ENCODE measurements at regions not wholly inside any gene's neighbourhood (a gene's known extent, or its start where the extent isn't known, plus 50 kb on each side); places are given as distances from the start of the nearest gene placed in this dataset.

- Mint-ChIP-seq H3K4me3 (no peak overlapping the region), H3K9me3 (ENCODE audit: insufficient read depth) (no peaks in the 10 kb centered on the region), H3K27me3 (peaks cover 41% of the 10 kb centered on the region), H3K4me1 (no peaks in the 10 kb centered on the region), H3K27ac (no peak overlapping the region)
- ATAC-seq (ENCODE audit: low read depth) (no peak), DNase-seq (no peak)
- no peaks in the 10 kb centered on the region for H3K79me2 ChIP-seq (ENCODE audit: control insufficient read depth, insufficient read depth, low read length)
- 59% methylated on average over 14 of the region's 17 CpGs for WGBS (ENCODE audit: insufficient coverage)
- intact Hi-C loops (cut with micrococcal nuclease), result no loop called here
- H3K27ac ChIP-seq (ENCODE audit: low read length in 2 of 2), result no peak overlapping the region
- POLR2A ChIA-PET, result no interaction called here
- CTCF ChIA-PET, result no interaction called here
- no peak overlapping the region for H3K4me2 ChIP-seq (replicated peaks; ENCODE audit: low read depth, low read length, poor library complexity, severe bottlenecking)
- no peak overlapping the region for H3K4me3 ChIP-seq (ENCODE audit: control extremely low read depth in 1 of 5, extremely low read depth in 1 of 5, insufficient read depth in 1 of 5, low read depth in 2 of 5, low read length in 4 of 5)
- H2AFZ ChIP-seq (ENCODE audit: insufficient read depth, low read depth, low read length, poor library complexity, severe bottlenecking), result no peak overlapping the region
- H3K36me3 ChIP-seq (replicated peaks in 1 of 2; ENCODE audit: control extremely low read depth in 1 of 2, control insufficient read depth in 1 of 2, extremely low read depth in 1 of 2, insufficient read depth in 2 of 2, low read length in 1 of 2), result no peaks in the 10 kb centered on the region
- no peaks in the 10 kb centered on the region for H4K20me1 ChIP-seq (ENCODE audit: control insufficient read depth, insufficient read depth, low read length, poor library complexity, severe bottlenecking)
- no peaks in the 10 kb centered on the region for H3K4me1 ChIP-seq (ENCODE audit: control insufficient read depth in 2 of 2, insufficient read depth in 2 of 2, low read length in 2 of 2)
- TF ChIP-seq CTCF (IDR thresholded peaks at IDR 0.05) (no peak), EZH2 (IDR thresholded peaks at IDR 0.05; ENCODE audit: borderline replicate concordance, insufficient read depth, low read depth, low read length, poor library complexity, severe bottlenecking) (no peak)
- peaks cover 0 to 3% (median 0%) of the 10 kb centered on the region in 4 experiments for H3K27me3 ChIP-seq (replicated peaks in 1 of 4; ENCODE audit: control extremely low read depth in 1 of 4, control insufficient read depth in 3 of 4, insufficient read depth in 4 of 4, low read length in 3 of 4)
- no peak overlapping the region for H3K9ac ChIP-seq (ENCODE audit: low read length)
- peaks cover 0 to 5% (median 0%) of the 10 kb centered on the region in 3 donors for H3K9me3 ChIP-seq (ENCODE audit: control extremely low read depth in 1 of 3, control insufficient read depth in 2 of 3, insufficient read depth in 1 of 3, low read length in 2 of 3)
These were observed 52.3 kb upstream of the COL13A1 start for GRCh38 chr10:69749178-69750010.

GRCh38 chr10:69750011-69750373 is 51.7 kb upstream of the COL13A1 start:
- H3K27me3 Mint-ChIP-seq, result peaks cover 38% of the 10 kb centered on the region

More at GRCh38 chr10:69750011-69750373, 51.7 kb upstream of the COL13A1 start:
- WGBS (ENCODE audit: insufficient coverage), result 90% methylated on average over 9 of the region's 9 CpGs
- Mint-ChIP-seq H3K4me1 (no peaks in the 10 kb centered on the region), H3K27ac (no peak overlapping the region), H3K4me3 (no peak overlapping the region), H3K9me3 (ENCODE audit: insufficient read depth) (no peaks in the 10 kb centered on the region)
- Histone ChIP-seq H3K9ac (ENCODE audit: low read length) (no peak overlapping the region), H3K36me3 (replicated peaks in 1 of 2; ENCODE audit: control extremely low read depth in 1 of 2, control insufficient read depth in 1 of 2, extremely low read depth in 1 of 2, insufficient read depth in 2 of 2, low read length in 1 of 2) (no peaks in the 10 kb centered on the region), H3K9me3 (ENCODE audit: control extremely low read depth in 1 of 3, control insufficient read depth in 2 of 3, insufficient read depth in 1 of 3, low read length in 2 of 3) (peaks cover 0 to 5% (median 0%) of the 10 kb centered on the region in 3 donors), H3K4me1 (ENCODE audit: control insufficient read depth in 2 of 2, insufficient read depth in 2 of 2, low read length in 2 of 2) (no peaks in the 10 kb centered on the region), H3K4me2 (replicated peaks; ENCODE audit: low read depth, low read length, poor library complexity, severe bottlenecking) (no peak overlapping the region), H4K20me1 (ENCODE audit: control insufficient read depth, insufficient read depth, low read length, poor library complexity, severe bottlenecking) (no peaks in the 10 kb centered on the region), H3K27ac (ENCODE audit: low read length in 2 of 2) (no peak overlapping the region), H3K27me3 (replicated peaks in 1 of 4; ENCODE audit: control extremely low read depth in 1 of 4, control insufficient read depth in 3 of 4, insufficient read depth in 4 of 4, low read length in 3 of 4) (peaks cover 0 to 3% (median 0%) of the 10 kb centered on the region in 4 experiments), H3K4me3 (ENCODE audit: control extremely low read depth in 1 of 5, extremely low read depth in 1 of 5, insufficient read depth in 1 of 5, low read depth in 2 of 5, low read length in 4 of 5) (no peak overlapping the region), H3K79me2 (ENCODE audit: control insufficient read depth, insufficient read depth, low read length) (no peaks in the 10 kb centered on the region), H2AFZ (ENCODE audit: insufficient read depth, low read depth, low read length, poor library complexity, severe bottlenecking) (no peak overlapping the region)
- POLR2A ChIA-PET, result no interaction called here
- ATAC-seq (ENCODE audit: low read depth), result no peak
- intact Hi-C loops (cut with micrococcal nuclease), result no loop called here
- DNase-seq, result no peak
- no peak for TF ChIP-seq EZH2 (IDR thresholded peaks at IDR 0.05; ENCODE audit: borderline replicate concordance, insufficient read depth, low read depth, low read length, poor library complexity, severe bottlenecking)
- no peak for TF ChIP-seq CTCF (IDR thresholded peaks at IDR 0.05)
- CTCF ChIA-PET, result no interaction called here
